ENCODE measurements at regions not wholly inside any gene's neighbourhood (a gene's known extent, or its start where the extent isn't known, plus 50 kb on each side); places are given as distances from the start of the nearest gene placed in this dataset.
"Not testable (repeated sequence)": the region's sequence is repeated elsewhere in the genome, so short reads cannot be mapped to it uniquely, and the experiment has no call there.

GRCh38 chr21:7916329-7917303 is 2604.8 kb upstream of the TPTE start:
- DNase-seq, result no peak
- Histone ChIP-seq H3K36me3 (ENCODE audit: insufficient read depth, low read length) (no peaks in the 10 kb centered on the region), H3K27ac (ENCODE audit: low read length) (no peak overlapping the region), H2AFZ (ENCODE audit: low read length) (no peak overlapping the region), H3K9me3 (ENCODE audit: low read length) (no peaks in the 10 kb centered on the region), H3K27me3 (ENCODE audit: low read length) (no peaks in the 10 kb centered on the region), H3K4me3 (ENCODE audit: low read length) (no peak overlapping the region), H3K9me2 (replicated peaks; ENCODE audit: insufficient read depth, low read length) (no peaks in the 10 kb centered on the region), H4K20me1 (ENCODE audit: insufficient read depth, low read depth, low read length) (no peaks in the 10 kb centered on the region), H3K79me2 (ENCODE audit: low read length) (no peaks in the 10 kb centered on the region), H3K4me2 (ENCODE audit: low read depth, low read length, poor library complexity, severe bottlenecking) (no peak overlapping the region), H3K4me1 (ENCODE audit: low read length) (no peaks in the 10 kb centered on the region), H3K9ac (ENCODE audit: low read length) (no peak overlapping the region)

GRCh38 chr21:7917729-7918128 is 2603.7 kb upstream of the TPTE start:
- Histone ChIP-seq H4K20me1 (ENCODE audit: insufficient read depth, low read depth, low read length) (no peaks in the 10 kb centered on the region), H3K36me3 (ENCODE audit: insufficient read depth, low read length) (no peaks in the 10 kb centered on the region), H3K4me3 (ENCODE audit: low read length) (0 out of 2 replicates have a peak overlapping the region, but pooled peaks have one; percentile 0), H3K4me2 (ENCODE audit: low read depth, low read length, poor library complexity, severe bottlenecking) (no peak overlapping the region), H3K79me2 (ENCODE audit: low read length) (no peaks in the 10 kb centered on the region), H3K9me2 (replicated peaks; ENCODE audit: insufficient read depth, low read length) (no peaks in the 10 kb centered on the region), H3K27ac (ENCODE audit: low read length) (no peak overlapping the region), H3K27me3 (ENCODE audit: low read length) (no peaks in the 10 kb centered on the region), H3K9me3 (ENCODE audit: low read length) (no peaks in the 10 kb centered on the region), H3K4me1 (ENCODE audit: low read length) (no peaks in the 10 kb centered on the region), H3K9ac (ENCODE audit: low read length) (no peak overlapping the region), H2AFZ (ENCODE audit: low read length) (no peak overlapping the region)
- no peak for DNase-seq

GRCh38 chr21:7925918-7926582 is 2595.3 kb upstream of the TPTE start:
- H3K9me3 ChIP-seq (ENCODE audit: low read length); H3K4me2 ChIP-seq (ENCODE audit: low read depth, low read length, poor library complexity, severe bottlenecking); H3K36me3 ChIP-seq (ENCODE audit: insufficient read depth, low read length); H3K9ac ChIP-seq (ENCODE audit: low read length); H3K27me3 ChIP-seq (ENCODE audit: low read length); H4K20me1 ChIP-seq (ENCODE audit: insufficient read depth, low read depth, low read length); H3K4me1 ChIP-seq (ENCODE audit: low read length); H3K9me2 ChIP-seq (replicated peaks; ENCODE audit: insufficient read depth, low read length); H2AFZ ChIP-seq (ENCODE audit: low read length); DNase-seq; H3K4me3 ChIP-seq (ENCODE audit: low read length); H3K27ac ChIP-seq (ENCODE audit: low read length); H3K79me2 ChIP-seq (ENCODE audit: low read length): not testable (repeated sequence)

GRCh38 chr21:7928528-7928927 is 2592.9 kb upstream of the TPTE start:
- H2AFZ ChIP-seq (ENCODE audit: low read length); H3K9ac ChIP-seq (ENCODE audit: low read length); DNase-seq; H4K20me1 ChIP-seq (ENCODE audit: insufficient read depth, low read depth, low read length); H3K9me2 ChIP-seq (replicated peaks; ENCODE audit: insufficient read depth, low read length); H3K27ac ChIP-seq (ENCODE audit: low read length); H3K27me3 ChIP-seq (ENCODE audit: low read length); H3K4me1 ChIP-seq (ENCODE audit: low read length); H3K4me2 ChIP-seq (ENCODE audit: low read depth, low read length, poor library complexity, severe bottlenecking); H3K79me2 ChIP-seq (ENCODE audit: low read length); H3K36me3 ChIP-seq (ENCODE audit: insufficient read depth, low read length); H3K4me3 ChIP-seq (ENCODE audit: low read length): not testable (repeated sequence)
- H3K9me3 ChIP-seq (ENCODE audit: low read length), result peaks cover 32% of the 10 kb centered on the region

GRCh38 chr21:7929586-7929985 is 2591.8 kb upstream of the TPTE start:
- peaks cover 43% of the 10 kb centered on the region for H3K9me3 ChIP-seq (ENCODE audit: low read length)

GRCh38 chr21:7930445-7930844 is 2590.9 kb upstream of the TPTE start:
- H3K9ac ChIP-seq (ENCODE audit: low read length); H3K79me2 ChIP-seq (ENCODE audit: low read length); DNase-seq; H3K4me3 ChIP-seq (ENCODE audit: low read length); H3K27ac ChIP-seq (ENCODE audit: low read length); H3K27me3 ChIP-seq (ENCODE audit: low read length); H2AFZ ChIP-seq (ENCODE audit: low read length); H3K9me2 ChIP-seq (replicated peaks; ENCODE audit: insufficient read depth, low read length); H3K4me1 ChIP-seq (ENCODE audit: low read length); H3K4me2 ChIP-seq (ENCODE audit: low read depth, low read length, poor library complexity, severe bottlenecking); H4K20me1 ChIP-seq (ENCODE audit: insufficient read depth, low read depth, low read length); H3K36me3 ChIP-seq (ENCODE audit: insufficient read depth, low read length): not testable (repeated sequence)
- peaks cover 52% of the 10 kb centered on the region for H3K9me3 ChIP-seq (ENCODE audit: low read length)

More at GRCh38 chr21:7929586-7929985, 2591.8 kb upstream of the TPTE start:
- H3K36me3 ChIP-seq (ENCODE audit: insufficient read depth, low read length); H3K27me3 ChIP-seq (ENCODE audit: low read length); H4K20me1 ChIP-seq (ENCODE audit: insufficient read depth, low read depth, low read length); H3K4me2 ChIP-seq (ENCODE audit: low read depth, low read length, poor library complexity, severe bottlenecking); H3K4me3 ChIP-seq (ENCODE audit: low read length); H3K4me1 ChIP-seq (ENCODE audit: low read length); H3K27ac ChIP-seq (ENCODE audit: low read length); H3K9ac ChIP-seq (ENCODE audit: low read length); H3K9me2 ChIP-seq (replicated peaks; ENCODE audit: insufficient read depth, low read length); H3K79me2 ChIP-seq (ENCODE audit: low read length); H2AFZ ChIP-seq (ENCODE audit: low read length); DNase-seq: not testable (repeated sequence)

- not testable (repeated sequence) for H3K27ac ChIP-seq (ENCODE audit: low read length); H3K9ac ChIP-seq (ENCODE audit: low read length); H3K36me3 ChIP-seq (ENCODE audit: insufficient read depth, low read length); H3K27me3 ChIP-seq (ENCODE audit: low read length); H3K9me2 ChIP-seq (replicated peaks; ENCODE audit: insufficient read depth, low read length); DNase-seq; H3K4me3 ChIP-seq (ENCODE audit: low read length); H4K20me1 ChIP-seq (ENCODE audit: insufficient read depth, low read depth, low read length); H3K4me2 ChIP-seq (ENCODE audit: low read depth, low read length, poor library complexity, severe bottlenecking); H3K79me2 ChIP-seq (ENCODE audit: low read length); H2AFZ ChIP-seq (ENCODE audit: low read length); H3K4me1 ChIP-seq (ENCODE audit: low read length)
- H3K9me3 ChIP-seq (ENCODE audit: low read length), result peaks cover 68% of the 10 kb centered on the region
Measured at GRCh38 chr21:7932113-7932512, 2589.3 kb upstream of the TPTE start.

GRCh38 chr21:7932834-7933233 is 2588.5 kb upstream of the TPTE start:
- H3K9ac ChIP-seq (ENCODE audit: low read length); H3K4me3 ChIP-seq (ENCODE audit: low read length); H3K4me1 ChIP-seq (ENCODE audit: low read length); DNase-seq; H3K27me3 ChIP-seq (ENCODE audit: low read length); H3K36me3 ChIP-seq (ENCODE audit: insufficient read depth, low read length); H3K4me2 ChIP-seq (ENCODE audit: low read depth, low read length, poor library complexity, severe bottlenecking); H3K27ac ChIP-seq (ENCODE audit: low read length); H4K20me1 ChIP-seq (ENCODE audit: insufficient read depth, low read depth, low read length); H2AFZ ChIP-seq (ENCODE audit: low read length); H3K79me2 ChIP-seq (ENCODE audit: low read length); H3K9me2 ChIP-seq (replicated peaks; ENCODE audit: insufficient read depth, low read length): not testable (repeated sequence)
- peaks cover 75% of the 10 kb centered on the region for H3K9me3 ChIP-seq (ENCODE audit: low read length)

Data from Karpas-422 (cell line).